H9 (cell line): ENCODE measurements at regions not wholly inside any gene's neighbourhood (a gene's known extent, or its start where the extent isn't known, plus 50 kb on each side); places are given as distances from the start of the nearest gene placed in this dataset.
"Not testable (repeated sequence)": the region's sequence is repeated elsewhere in the genome, so short reads cannot be mapped to it uniquely, and the experiment has no call there.

Experiments used
- DNase-seq: peaks from one replicate; pipeline ENCODE4 v3.0.0-alpha.2; 2017
- H2AFZ ChIP-seq: one replicate; pipeline ENCODE4 v1.6.1; 2013; ENCODE audit warnings: mild to moderate bottlenecking, low read length, control low read depth, moderate library complexity
- H2AK5ac ChIP-seq: 2 replicates; pipeline ENCODE4 v1.6.1; 2013; ENCODE audit warnings: low read length, control low read depth, mixed read lengths; ENCODE audit not compliant: insufficient read length
- H2BK120ac ChIP-seq: one replicate; pipeline ENCODE4 v1.6.1; 2013; ENCODE audit warnings: low read depth, mild to moderate bottlenecking, low read length, control low read depth, inconsistent platforms; ENCODE audit not compliant: poor library complexity, severe bottlenecking
- H2BK12ac ChIP-seq: 2 replicates; pipeline ENCODE4 v1.6.1; 2013; ENCODE audit warnings: low read length, control low read depth, mixed read lengths, low read depth; ENCODE audit not compliant: insufficient read length
- H2BK15ac ChIP-seq: 2 replicates; pipeline ENCODE4 v1.6.1; 2013; ENCODE audit warnings: low read depth, low read length, control low read depth
- H2BK20ac ChIP-seq: one replicate; pipeline ENCODE4 v1.6.1; 2013; ENCODE audit warnings: low read depth, mild to moderate bottlenecking, low read length, control low read depth, inconsistent platforms; ENCODE audit not compliant: poor library complexity, severe bottlenecking
- H2BK5ac ChIP-seq: 2 replicates; pipeline ENCODE4 v1.6.1; 2013; ENCODE audit warnings: low read length, control low read depth, mixed read lengths; ENCODE audit not compliant: insufficient read length
- H3K14ac ChIP-seq: 2 replicates; pipeline ENCODE4 v1.6.1; 2013; ENCODE audit warnings: low read length, control low read depth; ENCODE audit not compliant: insufficient read depth
- H3K18ac ChIP-seq: 2 replicates; pipeline ENCODE4 v1.6.1; 2013; ENCODE audit warnings: low read depth, mild to moderate bottlenecking, mixed read lengths, low read length, control low read depth; ENCODE audit not compliant: insufficient read length
- H3K23ac ChIP-seq: 2 replicates; pipeline ENCODE4 v1.6.1; 2013; ENCODE audit warnings: low read length, control low read depth, mixed read lengths, low read depth; ENCODE audit not compliant: insufficient read length
- H3K23me2 ChIP-seq: 2 replicates; pipeline ENCODE4 v1.6.1; 2013; ENCODE audit warnings: low read depth, mild to moderate bottlenecking, mixed read lengths, low read length, control low read depth; ENCODE audit not compliant: insufficient read length, poor library complexity, severe bottlenecking
- H3K27ac ChIP-seq: 2 replicates; pipeline ENCODE4 v1.5.1; 2013; ENCODE audit warnings: low read length, control low read depth, mixed read lengths, low read depth; ENCODE audit not compliant: insufficient read length
- H3K27me3 ChIP-seq: 2 replicates; pipeline ENCODE4 v1.6.1; 2013; ENCODE audit warnings: low read length, control low read depth, inconsistent platforms; ENCODE audit not compliant: insufficient read depth
- H3K4ac ChIP-seq: 2 replicates; pipeline ENCODE4 v1.6.1; 2013; ENCODE audit warnings: low read depth, mild to moderate bottlenecking, control low read depth, inconsistent platforms, low read length, moderate library complexity
- H3K4me1 ChIP-seq: 2 replicates; pipeline ENCODE4 v1.6.1; 2013; ENCODE audit warnings: low read length, control low read depth, inconsistent platforms; ENCODE audit not compliant: insufficient read depth
- H3K4me2 ChIP-seq: 2 replicates; pipeline ENCODE4 v1.6.1; 2013; ENCODE audit warnings: low read length, control low read depth, mixed read lengths; ENCODE audit not compliant: insufficient read length, insufficient read depth
- H3K56ac ChIP-seq: 2 replicates; pipeline ENCODE4 v1.6.1; 2013; ENCODE audit warnings: low read depth, mild to moderate bottlenecking, mixed read lengths, low read length, control low read depth; ENCODE audit not compliant: insufficient read length
- H3K79me1 ChIP-seq: 2 replicates; pipeline ENCODE4 v1.6.1; 2013; ENCODE audit warnings: low read depth, mild to moderate bottlenecking, moderate library complexity, low read length, control low read depth, inconsistent platforms; ENCODE audit not compliant: insufficient read depth, poor library complexity, severe bottlenecking
- H3K79me2 ChIP-seq: 2 replicates; pipeline ENCODE4 v1.6.1; 2013; ENCODE audit warnings: low read length, control low read depth, inconsistent platforms; ENCODE audit not compliant: insufficient read depth
- H3K9ac ChIP-seq: 2 replicates; pipeline ENCODE4 v1.6.1; 2013; ENCODE audit warnings: low read length, control low read depth, mixed read lengths; ENCODE audit not compliant: insufficient read length; ENCODE audit errors: extremely low read depth
- H3K9me3 ChIP-seq: one replicate; pipeline ENCODE4 v1.6.1; 2013; ENCODE audit warnings: low read depth, low read length, inconsistent platforms; ENCODE audit not compliant: control insufficient read depth
- H3T11ph ChIP-seq: one replicate; pipeline ENCODE4 v1.6.1; 2013; ENCODE audit warnings: mild to moderate bottlenecking, low read length, control low read depth, inconsistent platforms
- H4K20me1 ChIP-seq: one replicate; pipeline ENCODE4 v1.6.1; 2013; ENCODE audit not compliant: control insufficient read depth, insufficient read length, insufficient read depth
- H4K5ac ChIP-seq: 2 replicates; pipeline ENCODE4 v1.6.1; 2013; ENCODE audit warnings: low read depth, mild to moderate bottlenecking, mixed read lengths, low read length, control low read depth; ENCODE audit not compliant: insufficient read length
- H4K8ac ChIP-seq: replicated peaks from 2 replicates; pipeline ENCODE4 v1.6.1; 2013; ENCODE audit warnings: low read length, control low read depth, mixed read lengths, low read depth; ENCODE audit not compliant: insufficient read length
- H4K91ac ChIP-seq: 2 replicates; pipeline ENCODE4 v1.6.1; 2013; ENCODE audit warnings: low read depth, mild to moderate bottlenecking, moderate library complexity, mixed read lengths, low read length, control low read depth; ENCODE audit not compliant: insufficient read length
- H3K27ac Mint-ChIP-seq, 3 experiments: 2 replicates in 2 of 3; 3 replicates in 1 of 3; pipeline ENCODE4 v1.8.0; 2020 to 2021; ENCODE audit warnings: mixed read lengths in 3 of 3, mild to moderate bottlenecking in 1 of 3, moderate library complexity in 1 of 3
- H3K27me3 Mint-ChIP-seq: 2 replicates; pipeline ENCODE4 v1.8.0; 2021; ENCODE audit warnings: low read depth, mild to moderate bottlenecking, moderate library complexity, mixed read lengths
- H3K36me3 Mint-ChIP-seq, 3 experiments: 2 replicates in 2 of 3; 3 replicates in 1 of 3; pipeline ENCODE4 v1.8.0; 2020 to 2021; ENCODE audit warnings: low read depth in 3 of 3, mixed read lengths in 3 of 3; ENCODE audit not compliant: insufficient read depth in 1 of 3
- H3K4me1 Mint-ChIP-seq, 2 experiments: 2 replicates each; pipeline ENCODE4 v1.8.0; 2020; ENCODE audit warnings: mixed read lengths in 2 of 2
- H3K4me3 Mint-ChIP-seq, 2 experiments: 2 replicates in 1 of 2; 3 replicates in 1 of 2; pipeline ENCODE4 v1.8.0; 2020 to 2021; ENCODE audit warnings: mild to moderate bottlenecking in 2 of 2, mixed read lengths in 2 of 2, moderate library complexity in 1 of 2
- H3K9me3 Mint-ChIP-seq, 2 experiments: 2 replicates in 1 of 2; 3 replicates in 1 of 2; pipeline ENCODE4 v1.8.0; 2020; ENCODE audit warnings: mild to moderate bottlenecking in 2 of 2, mixed read lengths in 2 of 2, moderate library complexity in 1 of 2
- WGBS: extraction: QIAGEN DNeasy Blood & Tissue Kit; methylation state at CpG from one replicate; pipeline ENCODE4 v1.1.7; 2013; ENCODE audit warnings: missing lambda C conversion rate, low lambda C conversion rate, mixed read lengths; ENCODE audit not compliant: insufficient read length; ENCODE audit errors: extremely low coverage; 5-methylcytosine and 5-hydroxymethylcytosine counted together
- TF ChIP-seq, protein P1 (sequence below): fragments of 200-600 bp; sonication (generic); conservative IDR thresholded peaks from 3 replicates; pipeline ENCODE4 v1.8.0; 2021; ENCODE audit warnings: antibody characterized with exemption, mild to moderate bottlenecking

- no peaks in the 10 kb centered on the region for H3K27me3 ChIP-seq
- no peak overlapping the region for H3K27ac ChIP-seq
- Mint-ChIP-seq H3K27me3 (no peaks in the 10 kb centered on the region), H3K4me1 (no peaks in the 10 kb centered on the region), H3K4me3 (no peak overlapping the region), H3K27ac (no peak overlapping the region), H3K36me3 (no peaks in the 10 kb centered on the region), H3K9me3 (no peaks in the 10 kb centered on the region)
- TF ChIP-seq, protein P1, sequence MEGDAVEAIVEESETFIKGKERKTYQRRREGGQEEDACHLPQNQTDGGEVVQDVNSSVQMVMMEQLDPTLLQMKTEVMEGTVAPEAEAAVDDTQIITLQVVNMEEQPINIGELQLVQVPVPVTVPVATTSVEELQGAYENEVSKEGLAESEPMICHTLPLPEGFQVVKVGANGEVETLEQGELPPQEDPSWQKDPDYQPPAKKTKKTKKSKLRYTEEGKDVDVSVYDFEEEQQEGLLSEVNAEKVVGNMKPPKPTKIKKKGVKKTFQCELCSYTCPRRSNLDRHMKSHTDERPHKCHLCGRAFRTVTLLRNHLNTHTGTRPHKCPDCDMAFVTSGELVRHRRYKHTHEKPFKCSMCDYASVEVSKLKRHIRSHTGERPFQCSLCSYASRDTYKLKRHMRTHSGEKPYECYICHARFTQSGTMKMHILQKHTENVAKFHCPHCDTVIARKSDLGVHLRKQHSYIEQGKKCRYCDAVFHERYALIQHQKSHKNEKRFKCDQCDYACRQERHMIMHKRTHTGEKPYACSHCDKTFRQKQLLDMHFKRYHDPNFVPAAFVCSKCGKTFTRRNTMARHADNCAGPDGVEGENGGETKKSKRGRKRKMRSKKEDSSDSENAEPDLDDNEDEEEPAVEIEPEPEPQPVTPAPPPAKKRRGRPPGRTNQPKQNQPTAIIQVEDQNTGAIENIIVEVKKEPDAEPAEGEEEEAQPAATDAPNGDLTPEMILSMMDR = no peak
- no peaks in the 10 kb centered on the region for H3K4me1 ChIP-seq
- no peak overlapping the region for H3K14ac ChIP-seq
- no peak overlapping the region for H4K5ac ChIP-seq
- no peak overlapping the region for H3K4me2 ChIP-seq
- no peak overlapping the region for H2BK12ac ChIP-seq
- H3K23me2 ChIP-seq = no peaks in the 10 kb centered on the region
- WGBS = no CpG with 5 or more reads among the region's 3 CpGs
- no peak overlapping the region for H2AK5ac ChIP-seq
- no peak for DNase-seq
- no peaks in the 10 kb centered on the region for H3K9me3 ChIP-seq
- no peak overlapping the region for H3K56ac ChIP-seq
- no peaks in the 10 kb centered on the region for H4K20me1 ChIP-seq
- H3K4ac ChIP-seq = no peak overlapping the region
- H2BK20ac ChIP-seq = no peak overlapping the region
- H2AFZ ChIP-seq = no peak overlapping the region
- H3K9ac ChIP-seq = no peak overlapping the region
- no peak overlapping the region for H3T11ph ChIP-seq
- no peak overlapping the region for H3K23ac ChIP-seq
- H2BK5ac ChIP-seq = no peak overlapping the region
- no peak overlapping the region for H2BK15ac ChIP-seq
- no peaks in the 10 kb centered on the region; the same call in 1 of the 2 replicates for H3K79me2 ChIP-seq
- no peak overlapping the region for H4K8ac ChIP-seq
- no peak overlapping the region for H4K91ac ChIP-seq
- H3K79me1 ChIP-seq = no peaks in the 10 kb centered on the region
- H2BK120ac ChIP-seq = no peak overlapping the region
- no peak overlapping the region for H3K18ac ChIP-seq
Measured at GRCh38 chr6:55931101-55931500, 55.7 kb upstream of the BMP5 start.

DNA sequence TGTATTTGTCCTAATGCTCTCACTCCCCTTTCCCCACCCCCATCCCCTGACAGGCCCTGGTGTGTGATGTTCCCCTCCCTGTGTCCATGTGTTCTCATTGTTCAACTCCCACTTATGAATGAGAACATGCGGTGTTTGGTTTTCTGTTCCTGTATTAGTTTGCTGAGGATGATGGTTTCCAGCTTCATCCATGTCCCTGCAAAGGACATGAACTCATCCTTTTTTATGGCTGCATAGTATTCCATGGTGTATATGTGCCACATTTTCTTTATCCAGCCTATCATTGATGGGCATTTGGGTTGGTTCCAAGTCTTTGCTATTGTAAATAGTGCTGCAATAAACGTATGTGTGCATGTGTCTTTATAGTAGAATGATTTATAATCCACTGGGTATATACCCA is 52.3 kb upstream of the BMP5 start:
- not testable (repeated sequence) for H2BK15ac ChIP-seq, H4K20me1 ChIP-seq, H2BK20ac ChIP-seq, H3K27me3 Mint-ChIP-seq, H3K4me3 Mint-ChIP-seq, H3K79me1 ChIP-seq, H2BK5ac ChIP-seq, H3T11ph ChIP-seq, H3K4me1 ChIP-seq, H2AFZ ChIP-seq, H4K5ac ChIP-seq, H3K27ac Mint-ChIP-seq, H2BK120ac ChIP-seq, H3K27me3 ChIP-seq, DNase-seq, H3K36me3 Mint-ChIP-seq, H3K23ac ChIP-seq, H2AK5ac ChIP-seq, H3K27ac ChIP-seq, H3K23me2 ChIP-seq, H3K4me1 Mint-ChIP-seq, H2BK12ac ChIP-seq, H4K8ac ChIP-seq, H3K9me3 ChIP-seq, H4K91ac ChIP-seq, H3K79me2 ChIP-seq, H3K56ac ChIP-seq, H3K4ac ChIP-seq, H3K18ac ChIP-seq, H3K9ac ChIP-seq, H3K4me2 ChIP-seq, H3K14ac ChIP-seq, H3K9me3 Mint-ChIP-seq
- no CpG with 5 or more reads among the region's 2 CpGs for WGBS
